BLaER1 treated with 17β-estradiol and CSF1 and Interleukin-3, amounts not matched to agents 10 nM and 100 nM (cell line): ENCODE measurements at regions not wholly inside any gene's neighbourhood (a gene's known extent, or its start where the extent isn't known, plus 50 kb on each side); places are given as distances from the start of the nearest gene placed in this dataset.

Experiments used
- H3K27ac ChIP-seq, 11 experiments: shearing (Covaris generic); formaldehyde crosslinking; 2 replicates each; pipeline ENCODE4 v1.8.1; 2022
- H3K27me3 ChIP-seq, 11 experiments: shearing (Covaris generic); formaldehyde crosslinking; 2 replicates each; pipeline ENCODE4 v1.8.1; 2022
- H3K36me3 ChIP-seq, 11 experiments: shearing (Covaris generic); formaldehyde crosslinking; 2 replicates each; pipeline ENCODE4 v1.8.1; 2022
- H3K4me1 ChIP-seq, 10 experiments: shearing (Covaris generic); formaldehyde crosslinking; 2 replicates each; pipeline ENCODE4 v1.8.1; 2022
- H3K4me2 ChIP-seq, 11 experiments: shearing (Covaris generic); formaldehyde crosslinking; 2 replicates each; pipeline ENCODE4 v1.8.1; 2022
- H3K4me3 ChIP-seq, 10 experiments: shearing (Covaris generic); formaldehyde crosslinking; 2 replicates each; pipeline ENCODE4 v1.8.1; 2022
- H3K9ac ChIP-seq, 11 experiments: shearing (Covaris generic); formaldehyde crosslinking; 2 replicates each; pipeline ENCODE4 v1.8.1; 2022
- H3K9me3 ChIP-seq, 11 experiments: shearing (Covaris generic); formaldehyde crosslinking; replicated peaks in 1 of 11; 2 replicates each; pipeline ENCODE4 v1.8.1; 2022
- H4K20me1 ChIP-seq, 11 experiments: shearing (Covaris generic); formaldehyde crosslinking; 2 replicates each; pipeline ENCODE4 v1.8.1; 2022
- Cebpa-rat ChIP-seq, 11 experiments: shearing (Covaris generic); IDR thresholded peaks; 2 replicates each; pipeline ENCODE4 v1.8.1; 2022

DNA sequence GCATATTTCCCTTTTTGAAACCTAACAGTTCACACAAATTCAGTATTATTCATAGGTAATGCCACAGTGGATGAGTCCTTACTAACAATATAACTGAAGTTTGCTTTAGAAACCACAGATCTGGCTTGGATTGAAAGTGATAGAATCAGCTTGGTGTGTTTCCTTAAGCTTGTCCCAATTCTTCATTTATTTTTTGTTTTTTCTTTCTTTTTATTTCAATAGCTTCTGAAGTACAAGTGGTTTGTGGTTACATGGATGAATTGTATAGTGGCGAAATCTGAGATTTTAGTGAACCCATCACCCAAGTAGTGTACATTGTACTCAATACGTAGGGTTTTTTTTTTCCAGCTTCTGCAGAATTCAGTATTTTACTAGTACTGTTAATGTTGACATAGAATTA lies 518.2 kb upstream of the SEMA3D start:
- TF ChIP-seq Cebpa-rat (IDR thresholded peaks at IDR 0.05) = no peak
- H3K9ac ChIP-seq = no peak overlapping the region
- H3K9me3 ChIP-seq = no peaks in the 10 kb centered on the region
- peaks cover 0 to 7% (median 0%) of the 10 kb centered on the region in 10 experiments; a peak in 3 of 20 replicates for H3K4me1 ChIP-seq
- H3K4me3 ChIP-seq = no peak overlapping the region
- no peak overlapping the region for H3K27ac ChIP-seq
- H3K4me2 ChIP-seq = peak overlapping the region in 1 of 11 experiments; percentile 34; a peak in 2 of 22 replicates
- no peaks in the 10 kb centered on the region for H3K36me3 ChIP-seq
- H4K20me1 ChIP-seq = no peaks in the 10 kb centered on the region
- no peaks in the 10 kb centered on the region for H3K27me3 ChIP-seq

DNA sequence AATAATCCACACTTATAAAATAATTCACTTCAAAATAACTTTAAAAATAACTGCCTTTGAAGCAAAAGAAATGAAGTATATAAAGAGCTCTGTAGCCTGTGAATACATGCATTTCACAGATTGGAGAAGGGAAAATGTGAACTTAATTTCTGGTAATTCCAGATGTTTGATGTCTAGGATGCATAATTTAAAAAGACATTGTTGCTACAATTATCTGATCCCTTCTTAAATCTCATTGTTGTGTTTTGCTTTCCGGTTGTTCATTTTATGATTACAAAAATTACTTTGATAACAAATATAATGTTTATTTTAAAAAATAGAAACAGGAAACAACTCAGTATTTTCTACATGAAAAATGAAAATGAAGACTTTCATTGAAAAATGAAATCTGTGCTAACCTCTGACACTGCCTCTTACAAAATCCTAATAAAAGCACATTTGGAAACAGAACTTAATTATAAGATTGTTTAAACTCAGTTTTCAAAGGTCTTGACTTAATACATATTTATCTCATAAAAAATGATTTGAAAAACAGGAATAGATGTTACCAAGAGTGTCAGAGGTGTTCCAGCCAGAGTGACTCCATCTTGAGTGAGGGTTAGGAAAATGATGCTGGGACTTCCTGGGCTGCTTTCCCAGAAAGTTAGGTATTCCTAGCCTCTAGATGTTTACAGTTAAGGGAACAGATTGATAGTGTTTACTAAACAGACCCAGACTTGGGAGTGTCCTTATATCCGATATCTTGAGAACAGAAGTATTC lies 516.6 kb upstream of the SEMA3D start:
- TF ChIP-seq Cebpa-rat (IDR thresholded peaks at IDR 0.05) = no peak
- H3K36me3 ChIP-seq = no peaks in the 10 kb centered on the region
- H3K9me3 ChIP-seq = no peaks in the 10 kb centered on the region
- no peak overlapping the region for H3K27ac ChIP-seq
- H4K20me1 ChIP-seq = no peaks in the 10 kb centered on the region
- H3K27me3 ChIP-seq = no peaks in the 10 kb centered on the region
- H3K9ac ChIP-seq = no peak overlapping the region
- H3K4me3 ChIP-seq = no peak overlapping the region
- H3K4me1 ChIP-seq = peaks cover 0 to 7% (median 0%) of the 10 kb centered on the region in 10 experiments; a peak in 3 of 20 replicates
- no peak overlapping the region for H3K4me2 ChIP-seq

DNA sequence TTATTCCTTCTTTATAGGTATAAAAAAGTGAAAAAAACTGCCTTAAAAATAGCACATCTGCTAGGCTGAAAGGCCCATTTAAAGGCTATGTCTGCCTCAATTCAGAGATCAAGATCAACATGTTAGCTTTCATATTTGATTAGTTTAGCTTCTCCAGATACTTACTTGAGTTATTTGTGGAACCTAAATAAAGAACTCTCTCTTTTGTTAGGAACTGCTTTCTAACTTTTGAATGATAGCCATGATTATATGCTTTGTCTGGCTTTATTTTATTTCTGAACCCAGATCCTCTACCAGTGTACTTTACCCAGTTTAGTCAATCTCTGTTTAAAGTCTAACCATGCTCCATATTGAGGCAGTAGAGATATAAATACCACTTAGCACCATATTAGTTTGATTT lies 515.5 kb upstream of the SEMA3D start:
- Histone ChIP-seq H3K27ac (no peak overlapping the region), H3K36me3 (no peaks in the 10 kb centered on the region)

DNA sequence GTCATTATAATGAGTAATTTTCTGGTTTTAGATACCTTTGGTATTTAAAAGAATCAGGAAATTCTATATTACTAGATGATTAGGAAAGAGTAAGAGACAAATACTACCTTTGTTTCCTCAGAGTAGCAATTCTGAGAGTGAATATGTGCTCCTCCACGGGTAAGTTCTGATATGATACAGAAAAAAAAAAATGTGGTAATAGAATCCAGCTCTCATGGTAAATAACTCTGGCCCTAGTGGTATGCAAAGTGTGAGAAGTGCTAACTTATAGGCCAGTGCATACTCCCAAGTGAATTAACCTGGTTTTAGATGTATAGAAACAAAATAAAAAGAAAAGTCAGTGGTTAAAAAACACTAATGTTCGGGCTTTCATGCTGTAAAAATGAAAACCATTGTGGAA lies 512.6 kb upstream of the SEMA3D start:
- no peak for TF ChIP-seq Cebpa-rat (IDR thresholded peaks at IDR 0.05)
- no peaks in the 10 kb centered on the region for H3K36me3 ChIP-seq

More for the DNA sequence above, 515.5 kb upstream of the SEMA3D start:
- H3K4me3 ChIP-seq = no peak overlapping the region
- H3K9ac ChIP-seq = no peak overlapping the region
- no peak for TF ChIP-seq Cebpa-rat (IDR thresholded peaks at IDR 0.05)
- no peak overlapping the region for H3K4me2 ChIP-seq
- H3K27me3 ChIP-seq = no peaks in the 10 kb centered on the region
- no peaks in the 10 kb centered on the region for H3K9me3 ChIP-seq
- H4K20me1 ChIP-seq = no peaks in the 10 kb centered on the region
- 0 out of 20 replicates have a peak, but pooled peaks cover 0 to 7% (median 0%) of the 10 kb centered on the region in 10 experiments for H3K4me1 ChIP-seq

DNA sequence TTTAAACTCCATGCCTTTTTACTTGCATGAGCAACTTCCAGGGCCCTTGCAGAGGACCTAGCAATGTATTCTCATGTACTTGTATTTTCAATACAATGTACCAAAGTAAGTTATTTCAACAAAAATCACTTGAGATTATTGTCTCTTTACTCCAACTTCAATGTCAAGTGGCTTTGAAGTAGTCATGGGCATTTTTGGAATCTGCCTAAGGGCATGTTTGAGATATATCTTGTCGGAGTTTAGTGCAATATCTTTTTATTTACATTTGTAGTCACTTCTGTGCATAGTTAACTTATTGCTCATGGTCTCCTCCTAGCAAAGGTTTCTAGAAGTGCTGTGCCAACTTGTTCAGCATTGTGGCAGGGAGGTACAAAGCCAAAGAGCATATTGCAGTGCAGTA lies 508.7 kb upstream of the SEMA3D start:
- Histone ChIP-seq H3K36me3 (no peaks in the 10 kb centered on the region), H3K4me1 (peaks cover 0 to 6% (median 0%) of the 10 kb centered on the region in 10 experiments; a peak in 2 of 20 replicates), H3K9me3 (no peaks in the 10 kb centered on the region), H3K9ac (no peak overlapping the region), H3K27ac (no peak overlapping the region), H4K20me1 (no peaks in the 10 kb centered on the region), H3K27me3 (no peaks in the 10 kb centered on the region), H3K4me3 (no peak overlapping the region), H3K4me2 (no peak overlapping the region)
- TF ChIP-seq Cebpa-rat (IDR thresholded peaks at IDR 0.05) = no peak

More for the DNA sequence above, 512.6 kb upstream of the SEMA3D start:
- Histone ChIP-seq H3K4me2 (no peak overlapping the region), H4K20me1 (no peaks in the 10 kb centered on the region), H3K9me3 (no peaks in the 10 kb centered on the region), H3K27me3 (no peaks in the 10 kb centered on the region), H3K4me1 (no peaks in the 10 kb centered on the region), H3K9ac (no peak overlapping the region), H3K27ac (no peak overlapping the region), H3K4me3 (no peak overlapping the region)

DNA sequence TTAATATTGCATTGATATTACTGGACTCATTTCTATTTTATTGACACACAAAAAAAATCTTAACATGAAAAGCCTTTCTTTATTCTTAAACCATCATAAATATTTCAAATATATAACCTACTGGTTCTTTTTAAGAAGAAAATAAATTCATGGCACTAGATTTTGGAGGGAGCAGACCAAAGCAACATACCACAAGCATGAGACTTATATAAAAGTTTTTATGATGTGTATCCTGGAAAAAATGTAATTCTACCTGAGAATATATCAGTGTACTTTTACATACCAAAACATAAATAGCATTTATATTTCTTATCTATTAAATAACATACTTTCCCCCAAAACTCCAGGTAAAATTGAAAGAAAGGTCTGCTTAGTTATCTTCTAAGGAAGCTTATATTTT lies 508.2 kb upstream of the SEMA3D start:
- H3K27me3 ChIP-seq = no peaks in the 10 kb centered on the region
- H3K4me3 ChIP-seq = no peak overlapping the region
- H4K20me1 ChIP-seq = no peaks in the 10 kb centered on the region
- TF ChIP-seq Cebpa-rat (IDR thresholded peaks at IDR 0.05) = no peak
- peaks cover 0 to 6% (median 0%) of the 10 kb centered on the region in 10 experiments; a peak in 2 of 20 replicates for H3K4me1 ChIP-seq
- no peaks in the 10 kb centered on the region for H3K36me3 ChIP-seq
- H3K27ac ChIP-seq = no peak overlapping the region
- H3K9ac ChIP-seq = no peak overlapping the region
- H3K4me2 ChIP-seq = no peak overlapping the region
- peaks cover 0 to 2% (median 0%) of the 10 kb centered on the region in 11 experiments; a peak in 1 of 22 replicates for H3K9me3 ChIP-seq

DNA sequence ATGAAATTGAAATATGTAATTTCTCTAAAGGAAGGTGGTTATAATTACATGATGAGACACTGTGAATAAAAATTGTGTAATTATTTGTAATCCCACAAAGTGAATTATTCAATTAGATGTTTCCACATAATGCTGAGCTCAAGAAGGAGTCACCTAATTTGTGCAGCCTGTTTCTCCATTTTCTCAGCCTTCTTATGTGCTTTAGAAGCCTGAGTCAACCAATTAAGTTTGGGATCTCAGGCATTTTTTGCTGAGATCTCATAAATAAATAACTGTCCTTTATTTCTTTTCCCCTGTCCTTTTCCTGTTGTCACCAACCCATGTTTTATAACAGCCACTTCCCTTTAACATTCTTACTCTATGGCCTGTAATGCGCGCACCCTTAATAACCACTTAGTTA lies 506.5 kb upstream of the SEMA3D start:
- Histone ChIP-seq H3K36me3 (no peaks in the 10 kb centered on the region), H3K9me3 (peaks cover 0 to 4% (median 0%) of the 10 kb centered on the region in 11 experiments; a peak in 1 of 22 replicates), H3K4me1 (peaks cover 0 to 6% (median 0%) of the 10 kb centered on the region in 10 experiments; a peak in 2 of 20 replicates), H4K20me1 (no peaks in the 10 kb centered on the region), H3K27ac (no peak overlapping the region), H3K4me2 (peak overlapping the region in 1 of 11 experiments; percentile 32; a peak in 1 of 22 replicates), H3K9ac (no peak overlapping the region), H3K4me3 (no peak overlapping the region), H3K27me3 (no peaks in the 10 kb centered on the region)
- no peak for TF ChIP-seq Cebpa-rat (IDR thresholded peaks at IDR 0.05)

DNA sequence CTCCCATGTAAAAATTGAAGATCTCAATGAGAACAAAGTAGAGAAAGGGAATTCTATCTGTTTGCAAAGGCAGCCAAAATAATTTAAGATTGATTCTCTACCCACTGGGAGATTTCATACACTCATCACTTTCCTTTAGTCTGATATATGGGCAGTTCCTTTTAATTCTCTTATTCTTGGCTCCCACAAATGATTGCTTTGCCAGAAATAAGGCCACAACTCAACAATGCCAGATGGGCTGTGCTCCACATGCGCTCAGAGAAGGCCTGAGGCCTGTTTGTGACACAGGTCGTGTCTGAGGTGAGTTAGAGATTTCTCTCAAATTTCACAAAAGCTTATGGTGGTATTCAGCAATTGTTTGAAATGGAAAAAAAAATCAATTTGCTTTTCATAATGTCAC lies 501.9 kb upstream of the SEMA3D start:
- TF ChIP-seq Cebpa-rat (IDR thresholded peaks at IDR 0.05) = no peak
- H3K9me3 ChIP-seq = peaks cover 0 to 16% (median 9%) of the 10 kb centered on the region in 11 experiments; a peak in 11 of 22 replicates
- no peaks in the 10 kb centered on the region for H3K36me3 ChIP-seq
- no peak overlapping the region for H3K4me3 ChIP-seq
- H3K27ac ChIP-seq = no peak overlapping the region
- no peaks in the 10 kb centered on the region for H3K27me3 ChIP-seq
- no peak overlapping the region for H3K9ac ChIP-seq
- H4K20me1 ChIP-seq = no peaks in the 10 kb centered on the region
- H3K4me1 ChIP-seq = peaks cover 0 to 6% (median 0%) of the 10 kb centered on the region in 10 experiments; a peak in 2 of 20 replicates
- no peak overlapping the region for H3K4me2 ChIP-seq

DNA sequence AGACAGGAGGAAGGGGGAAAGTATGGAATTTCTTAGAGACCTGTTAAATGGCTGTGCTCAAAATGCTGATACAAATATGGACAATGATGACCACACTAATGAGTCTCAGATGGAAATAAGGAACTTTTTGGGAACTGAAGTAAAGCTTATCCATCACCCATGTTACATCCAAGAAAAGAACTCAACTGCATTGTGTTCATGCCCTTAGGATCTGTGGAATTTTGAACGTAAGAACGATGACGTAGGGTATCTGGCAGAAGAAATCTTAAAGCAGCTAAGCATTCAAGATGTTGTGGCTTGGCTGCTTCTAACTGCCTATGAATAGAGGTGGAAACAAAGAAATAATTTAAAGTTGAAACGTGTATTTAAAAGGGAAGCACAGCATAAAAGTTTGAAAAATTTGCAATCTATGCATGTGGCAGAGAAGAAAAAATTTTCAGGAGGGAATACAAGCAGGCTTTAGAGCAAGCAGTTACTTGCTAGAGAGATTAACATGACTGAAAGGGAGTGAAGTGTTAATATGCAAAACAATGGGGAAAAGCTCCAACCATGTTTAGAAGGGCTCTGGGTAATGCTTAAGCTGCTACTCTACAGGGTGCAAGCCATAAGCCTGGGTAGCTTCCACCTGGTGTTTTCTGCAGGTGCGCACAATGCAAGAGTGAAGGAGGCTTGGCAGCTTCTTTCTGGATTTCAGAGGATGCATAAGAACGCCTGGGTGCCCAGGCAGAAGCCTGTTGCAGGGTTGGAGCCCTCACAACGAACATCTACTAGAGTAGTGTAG lies 499.7 kb upstream of the SEMA3D start:
- H3K27ac ChIP-seq = no peak overlapping the region
- no peak overlapping the region for H3K4me3 ChIP-seq
- no peaks in the 10 kb centered on the region for H3K36me3 ChIP-seq
- no peak for TF ChIP-seq Cebpa-rat (IDR thresholded peaks at IDR 0.05)
- H3K4me2 ChIP-seq = no peak overlapping the region
- H3K9ac ChIP-seq = no peak overlapping the region
- no peaks in the 10 kb centered on the region for H4K20me1 ChIP-seq
- no peaks in the 10 kb centered on the region for H3K4me1 ChIP-seq
- H3K9me3 ChIP-seq = peaks cover 0 to 17% (median 9%) of the 10 kb centered on the region in 11 experiments; a peak in 11 of 22 replicates
- no peaks in the 10 kb centered on the region for H3K27me3 ChIP-seq
